Midbrain (tissue), 1 donor: ENCODE measurements at regions not wholly inside any gene's neighbourhood (a gene's known extent, or its start where the extent isn't known, plus 50 kb on each side); places are given as distances from the start of the nearest gene placed in this dataset.

Source experiments
- DNase-seq: peaks from one replicate; lab custom pipeline; 2025; lab: John Stamatoyannopoulos, UW

GRCh38 chr20:24796236-24796635 is 152.8 kb upstream of the CST7 start:
- DNase-seq = no peak

- DNase-seq = no peak
Observed at GRCh38 chr20:24797113-24797512, 152.0 kb upstream of the CST7 start.

GRCh38 chr20:24797745-24798655 is 151.1 kb upstream of the CST7 start:
- DNase-seq = no peak

- no peak for DNase-seq
Observed at GRCh38 chr20:24798930-24799705, 150.0 kb upstream of the CST7 start.

- no peak for DNase-seq
Observed at GRCh38 chr20:24799971-24800580, 149.0 kb upstream of the CST7 start.

GRCh38 chr20:24802286-24802820 is 146.7 kb upstream of the CST7 start:
- no peak for DNase-seq

GRCh38 chr20:24804481-24805206 is 144.4 kb upstream of the CST7 start:
- no peak for DNase-seq

GRCh38 chr20:24805456-24806238 is 143.4 kb upstream of the CST7 start:
- DNase-seq = no peak

GRCh38 chr20:24806705-24807676 is 142.1 kb upstream of the CST7 start:
- no peak for DNase-seq

- no peak for DNase-seq
Observed at GRCh38 chr20:24808616-24809015, 140.5 kb upstream of the CST7 start.

GRCh38 chr20:24809606-24810005 is 139.5 kb upstream of the CST7 start:
- no peak for DNase-seq

- DNase-seq = no peak
Observed at GRCh38 chr20:24810676-24811407, 138.2 kb upstream of the CST7 start.

GRCh38 chr20:24812373-24812772 is 136.7 kb upstream of the CST7 start:
- DNase-seq = no peak

- DNase-seq = no peak
Observed at GRCh38 chr20:24813080-24813479, 136.0 kb upstream of the CST7 start.

- no peak for DNase-seq
Observed at GRCh38 chr20:24813496-24813895, 135.6 kb upstream of the CST7 start.

- DNase-seq = no peak
Observed at GRCh38 chr20:24813936-24814335, 135.1 kb upstream of the CST7 start.

GRCh38 chr20:24814556-24815195 is 134.4 kb upstream of the CST7 start:
- no peak for DNase-seq

- no peak for DNase-seq
Observed at GRCh38 chr20:24815196-24815815, 133.8 kb upstream of the CST7 start.
